Chondrocyte (in vitro differentiated cells): ENCODE measurements at regions not wholly inside any gene's neighbourhood (a gene's known extent, or its start where the extent isn't known, plus 50 kb on each side); places are given as distances from the start of the nearest gene placed in this dataset.

Source experiments
- DNase-seq: peaks from one replicate; pipeline ENCODE4 v3.0.0; 2021; ENCODE audit warnings: mixed read lengths, low spot score
- H3K27ac Mint-ChIP-seq: one replicate; pipeline ENCODE4 v1.8.0; 2021; ENCODE audit warnings: mild to moderate bottlenecking, moderate library complexity, mixed read lengths; ENCODE audit not compliant: unreplicated experiment
- H3K27me3 Mint-ChIP-seq: 2 replicates; pipeline ENCODE4 v1.8.0; 2021; ENCODE audit warnings: low read depth, mixed read lengths
- H3K36me3 Mint-ChIP-seq: 2 replicates; pipeline ENCODE4 v1.8.0; 2021; ENCODE audit warnings: low read depth, mixed read lengths
- H3K4me1 Mint-ChIP-seq: 2 replicates; pipeline ENCODE4 v1.8.0; 2021; ENCODE audit warnings: low read depth, mild to moderate bottlenecking, mixed read lengths
- H3K4me3 Mint-ChIP-seq: one replicate; pipeline ENCODE4 v1.8.0; 2021; ENCODE audit warnings: mild to moderate bottlenecking, moderate library complexity, mixed read lengths; ENCODE audit not compliant: unreplicated experiment
- H3K9me3 Mint-ChIP-seq: 2 replicates; pipeline ENCODE4 v1.8.0; 2021; ENCODE audit warnings: low read depth, mixed read lengths
- TF ChIP-seq, protein P1 (sequence below): fragments of 200-600 bp; sonication (generic); IDR thresholded peaks from 2 replicates; pipeline ENCODE4 v1.5.0; 2021; ENCODE audit warnings: antibody characterized with exemption, mild to moderate bottlenecking, moderate library complexity

DNA sequence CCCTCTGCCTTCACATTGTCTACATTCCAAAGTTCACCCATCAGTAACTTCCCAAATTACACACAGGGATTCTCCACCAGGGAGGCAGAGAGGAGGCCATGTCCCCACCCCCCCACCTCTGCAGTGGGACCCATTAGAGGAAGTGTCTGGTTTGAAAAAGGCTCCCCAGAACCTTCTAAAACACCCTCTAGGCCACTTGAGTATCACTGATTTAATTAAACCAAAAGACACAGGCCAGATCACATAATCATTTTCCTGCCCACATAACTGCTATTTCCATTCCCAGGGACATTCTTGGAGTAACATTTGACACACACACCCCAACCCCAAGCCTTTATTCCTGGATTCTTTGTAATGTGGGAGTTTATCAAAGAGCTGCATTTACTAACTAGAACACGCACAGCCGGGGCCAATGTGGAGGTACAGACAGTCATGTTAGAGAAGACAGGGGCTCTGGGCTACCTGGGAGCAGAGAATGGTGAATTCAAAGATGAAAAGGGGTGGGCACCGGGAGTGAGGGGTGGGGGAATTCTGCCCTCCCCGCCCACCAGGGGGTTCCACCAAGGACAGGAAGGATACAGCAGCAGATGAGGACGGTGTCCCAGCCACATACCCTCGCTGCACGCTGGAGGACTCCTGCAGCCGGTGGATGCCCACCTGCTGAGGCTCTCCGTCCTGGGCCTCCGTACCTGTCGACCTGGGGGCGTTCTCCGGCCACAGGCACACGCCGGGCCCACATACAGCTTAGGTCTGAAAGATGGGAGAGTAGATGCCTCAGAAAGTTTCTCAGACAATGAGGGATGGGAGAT lies 201.4 kb upstream of the CTNNB1 start:
- Mint-ChIP-seq H3K9me3 (no peaks in the 10 kb centered on the region), H3K4me1 (peaks cover 43% of the 10 kb centered on the region), H3K27ac (peak overlapping the region; percentile 20), H3K27me3 (peaks cover 7% of the 10 kb centered on the region), H3K36me3 (no peaks in the 10 kb centered on the region), H3K4me3 (no peak overlapping the region)
- DNase-seq, result no peak
- TF ChIP-seq, protein P1, sequence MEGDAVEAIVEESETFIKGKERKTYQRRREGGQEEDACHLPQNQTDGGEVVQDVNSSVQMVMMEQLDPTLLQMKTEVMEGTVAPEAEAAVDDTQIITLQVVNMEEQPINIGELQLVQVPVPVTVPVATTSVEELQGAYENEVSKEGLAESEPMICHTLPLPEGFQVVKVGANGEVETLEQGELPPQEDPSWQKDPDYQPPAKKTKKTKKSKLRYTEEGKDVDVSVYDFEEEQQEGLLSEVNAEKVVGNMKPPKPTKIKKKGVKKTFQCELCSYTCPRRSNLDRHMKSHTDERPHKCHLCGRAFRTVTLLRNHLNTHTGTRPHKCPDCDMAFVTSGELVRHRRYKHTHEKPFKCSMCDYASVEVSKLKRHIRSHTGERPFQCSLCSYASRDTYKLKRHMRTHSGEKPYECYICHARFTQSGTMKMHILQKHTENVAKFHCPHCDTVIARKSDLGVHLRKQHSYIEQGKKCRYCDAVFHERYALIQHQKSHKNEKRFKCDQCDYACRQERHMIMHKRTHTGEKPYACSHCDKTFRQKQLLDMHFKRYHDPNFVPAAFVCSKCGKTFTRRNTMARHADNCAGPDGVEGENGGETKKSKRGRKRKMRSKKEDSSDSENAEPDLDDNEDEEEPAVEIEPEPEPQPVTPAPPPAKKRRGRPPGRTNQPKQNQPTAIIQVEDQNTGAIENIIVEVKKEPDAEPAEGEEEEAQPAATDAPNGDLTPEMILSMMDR, result no peak

DNA sequence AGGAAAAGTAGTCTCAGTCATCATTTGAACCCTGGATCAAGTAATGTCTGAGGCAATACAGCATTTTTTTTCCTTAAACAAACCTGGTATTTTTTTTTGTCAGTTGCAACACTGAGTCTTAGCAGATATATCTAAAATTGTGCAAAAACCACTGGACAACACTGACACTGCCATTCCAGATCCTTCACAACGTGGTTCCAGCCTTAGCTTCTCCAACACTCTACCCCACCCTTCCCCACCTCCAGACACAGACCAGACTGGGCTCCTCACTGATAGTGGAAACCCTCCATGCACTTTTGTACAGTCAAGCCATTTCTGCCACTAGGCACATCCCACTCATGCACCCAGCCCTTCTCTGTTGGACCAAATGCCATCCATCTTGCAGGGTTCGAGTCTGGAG lies 199.6 kb upstream of the CTNNB1 start:
- Mint-ChIP-seq H3K4me1 (peaks cover 43% of the 10 kb centered on the region), H3K36me3 (no peaks in the 10 kb centered on the region)
- TF ChIP-seq, protein P1, result no peak

DNA sequence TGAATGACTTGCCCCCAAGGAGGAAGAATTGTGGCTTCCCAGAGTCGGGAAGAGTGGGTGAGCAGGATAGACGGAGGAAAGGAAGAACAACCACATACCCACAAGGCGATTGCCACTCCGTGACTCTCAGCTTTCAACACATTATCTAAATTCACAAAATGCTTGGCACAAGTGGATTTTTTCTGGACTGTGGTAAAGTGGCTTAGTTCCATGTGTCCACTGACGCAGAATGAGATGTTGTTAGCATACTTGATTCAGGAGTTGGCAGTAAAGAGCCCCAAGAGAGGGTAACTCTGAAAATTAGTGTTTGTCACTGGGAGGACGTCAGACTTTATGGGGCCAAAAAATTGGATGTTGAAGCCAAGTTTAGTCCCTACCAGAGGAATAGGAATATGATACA lies 198.8 kb upstream of the CTNNB1 start:
- Mint-ChIP-seq H3K9me3 (no peaks in the 10 kb centered on the region), H3K27ac (peak overlapping the region; percentile 60), H3K4me1 (peaks cover 43% of the 10 kb centered on the region), H3K36me3 (no peaks in the 10 kb centered on the region), H3K4me3 (peak overlapping the region; percentile 6), H3K27me3 (peaks cover 12% of the 10 kb centered on the region)
- TF ChIP-seq, protein P1, result no peak
- no peak for DNase-seq

More for the DNA sequence above, 199.6 kb upstream of the CTNNB1 start:
- no peak for DNase-seq
- Mint-ChIP-seq H3K27me3 (peaks cover 12% of the 10 kb centered on the region), H3K9me3 (no peaks in the 10 kb centered on the region), H3K4me3 (no peak overlapping the region), H3K27ac (no peak overlapping the region)

DNA sequence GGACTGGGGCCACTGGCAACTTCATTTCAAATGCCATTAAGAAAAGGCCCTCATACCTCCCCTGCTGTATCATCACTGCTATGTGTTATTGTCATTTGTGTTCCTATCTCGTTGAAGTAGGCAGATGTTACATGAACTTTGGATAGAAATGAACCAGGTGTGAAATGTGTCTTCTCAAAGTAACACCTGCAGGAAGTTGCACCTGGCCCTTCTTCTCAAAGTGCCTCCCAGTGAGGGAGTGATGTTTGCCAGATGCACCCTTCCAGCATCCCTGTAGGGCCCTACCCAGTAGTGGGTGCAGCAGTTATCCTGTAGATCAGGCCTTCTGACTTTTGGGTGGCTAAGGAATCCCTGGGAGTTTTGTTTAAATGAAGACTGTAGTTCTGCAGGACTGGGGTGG lies 197.7 kb upstream of the CTNNB1 start:
- H3K4me1 Mint-ChIP-seq, result peaks cover 36% of the 10 kb centered on the region
- no peak overlapping the region for H3K4me3 Mint-ChIP-seq

DNA sequence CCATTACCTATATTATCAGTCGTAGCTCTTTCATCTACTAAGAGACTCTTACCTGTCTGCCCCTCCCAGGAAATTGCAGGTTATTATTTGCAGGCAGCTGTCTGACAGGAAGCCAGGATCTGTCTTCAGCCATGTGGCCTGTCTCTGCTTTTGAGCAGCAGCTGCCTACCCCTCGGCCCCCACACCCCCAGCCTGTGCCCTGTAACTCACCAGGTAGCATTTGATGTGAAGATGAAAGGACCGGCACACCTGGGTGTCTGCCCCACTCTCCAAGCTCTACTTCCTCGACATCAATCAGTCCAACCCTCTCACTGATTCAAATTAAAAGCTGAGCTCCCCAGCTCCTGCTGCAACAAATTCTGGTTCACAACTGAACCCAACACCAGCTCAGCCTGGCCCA lies 197.2 kb upstream of the CTNNB1 start:
- H3K27ac Mint-ChIP-seq, result no peak overlapping the region
- H3K9me3 Mint-ChIP-seq, result peaks cover 6% of the 10 kb centered on the region
- H3K4me1 Mint-ChIP-seq, result peaks cover 30% of the 10 kb centered on the region
- TF ChIP-seq, protein P1, result no peak
- no peak overlapping the region for H3K4me3 Mint-ChIP-seq
- DNase-seq, result no peak
- peaks cover 14% of the 10 kb centered on the region for H3K27me3 Mint-ChIP-seq
- no peaks in the 10 kb centered on the region for H3K36me3 Mint-ChIP-seq

More for the DNA sequence above, 197.7 kb upstream of the CTNNB1 start:
- Mint-ChIP-seq H3K27me3 (peaks cover 13% of the 10 kb centered on the region), H3K27ac (no peak overlapping the region), H3K36me3 (no peaks in the 10 kb centered on the region), H3K9me3 (peaks cover under 1% of the 10 kb centered on the region)
- DNase-seq, result no peak
- TF ChIP-seq, protein P1, result no peak
